ENCODE measurements at regions not wholly inside any gene's neighbourhood (a gene's known extent, or its start where the extent isn't known, plus 50 kb on each side); places are given as distances from the start of the nearest gene placed in this dataset.

DNA sequence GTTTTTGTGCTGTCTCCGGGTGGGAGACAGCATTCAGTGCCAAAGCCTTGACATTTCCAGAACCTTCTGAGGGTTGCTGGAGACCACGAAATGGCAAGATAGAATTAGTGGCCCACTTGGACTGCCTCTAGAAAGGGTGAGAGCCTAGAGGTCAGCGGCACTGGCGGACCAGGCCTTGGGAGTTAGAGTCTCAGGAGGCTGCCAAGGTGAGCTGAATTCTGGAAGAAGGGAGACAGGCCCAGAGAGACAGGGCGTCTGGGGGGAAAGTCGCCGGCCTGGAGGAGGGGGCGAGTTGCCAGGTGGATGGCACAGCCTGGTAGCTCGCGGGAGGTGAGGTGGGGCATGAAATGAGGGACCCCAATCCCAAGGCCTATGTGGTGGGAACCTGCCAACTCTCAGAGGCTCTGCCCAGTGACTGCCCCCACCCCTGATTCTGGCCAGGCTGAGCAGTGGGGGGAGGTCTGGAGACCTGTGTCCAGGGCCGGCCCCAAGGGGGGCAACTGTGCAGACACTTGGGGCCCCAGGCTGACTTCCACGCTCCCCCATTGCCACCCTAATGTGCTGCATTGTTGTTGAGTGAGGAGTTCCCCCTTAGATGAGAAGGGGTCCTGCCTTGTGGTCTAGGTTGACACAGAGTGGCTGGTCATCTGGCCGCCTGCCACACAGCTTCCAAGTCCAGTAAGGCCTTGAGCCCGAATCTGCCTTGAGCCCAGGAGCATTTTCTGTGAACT is 211.1 kb upstream of the CIBAR2 start:
- TF ChIP-seq, protein P1, sequence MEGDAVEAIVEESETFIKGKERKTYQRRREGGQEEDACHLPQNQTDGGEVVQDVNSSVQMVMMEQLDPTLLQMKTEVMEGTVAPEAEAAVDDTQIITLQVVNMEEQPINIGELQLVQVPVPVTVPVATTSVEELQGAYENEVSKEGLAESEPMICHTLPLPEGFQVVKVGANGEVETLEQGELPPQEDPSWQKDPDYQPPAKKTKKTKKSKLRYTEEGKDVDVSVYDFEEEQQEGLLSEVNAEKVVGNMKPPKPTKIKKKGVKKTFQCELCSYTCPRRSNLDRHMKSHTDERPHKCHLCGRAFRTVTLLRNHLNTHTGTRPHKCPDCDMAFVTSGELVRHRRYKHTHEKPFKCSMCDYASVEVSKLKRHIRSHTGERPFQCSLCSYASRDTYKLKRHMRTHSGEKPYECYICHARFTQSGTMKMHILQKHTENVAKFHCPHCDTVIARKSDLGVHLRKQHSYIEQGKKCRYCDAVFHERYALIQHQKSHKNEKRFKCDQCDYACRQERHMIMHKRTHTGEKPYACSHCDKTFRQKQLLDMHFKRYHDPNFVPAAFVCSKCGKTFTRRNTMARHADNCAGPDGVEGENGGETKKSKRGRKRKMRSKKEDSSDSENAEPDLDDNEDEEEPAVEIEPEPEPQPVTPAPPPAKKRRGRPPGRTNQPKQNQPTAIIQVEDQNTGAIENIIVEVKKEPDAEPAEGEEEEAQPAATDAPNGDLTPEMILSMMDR (IDR thresholded peaks at IDR 0.05) = no peak
- Histone ChIP-seq H3K4me1 (ENCODE audit: control insufficient read depth in 1 of 2, insufficient read depth in 1 of 2, low read depth in 1 of 2, low read length in 1 of 2) (no peaks in the 10 kb centered on the region), H3K27me3 (peaks cover 22% of the 10 kb centered on the region), H3K27ac (no peak overlapping the region), H3K9me3 (no peaks in the 10 kb centered on the region), H3K4me3 (ENCODE audit: low read depth in 1 of 2, low read length in 1 of 2) (no peak overlapping the region), H3K36me3 (no peaks in the 10 kb centered on the region)

DNA sequence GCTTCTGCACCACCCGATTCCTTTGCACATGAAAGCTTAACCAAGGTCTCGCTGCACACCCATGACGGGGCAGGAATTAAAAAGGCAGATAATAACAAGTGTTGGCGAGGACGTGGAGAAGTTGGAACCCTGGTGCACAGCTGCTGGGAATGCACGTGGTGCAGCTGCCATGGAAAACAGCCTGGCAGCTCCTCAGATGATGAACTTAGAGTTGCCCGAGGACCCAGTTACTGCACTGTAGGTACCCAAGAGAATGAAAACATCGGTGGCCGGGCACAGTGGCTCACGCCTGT is 211.6 kb upstream of the CIBAR2 start:
- Histone ChIP-seq H3K36me3 (no peaks in the 10 kb centered on the region), H3K27ac (no peak overlapping the region), H3K4me3 (ENCODE audit: low read depth in 1 of 2, low read length in 1 of 2) (no peak overlapping the region), H3K27me3 (peaks cover 27% of the 10 kb centered on the region), H3K9me3 (no peaks in the 10 kb centered on the region), H3K4me1 (ENCODE audit: control insufficient read depth in 1 of 2, insufficient read depth in 1 of 2, low read depth in 1 of 2, low read length in 1 of 2) (no peaks in the 10 kb centered on the region)
- TF ChIP-seq, protein P1 (IDR thresholded peaks at IDR 0.05) = no peak

DNA sequence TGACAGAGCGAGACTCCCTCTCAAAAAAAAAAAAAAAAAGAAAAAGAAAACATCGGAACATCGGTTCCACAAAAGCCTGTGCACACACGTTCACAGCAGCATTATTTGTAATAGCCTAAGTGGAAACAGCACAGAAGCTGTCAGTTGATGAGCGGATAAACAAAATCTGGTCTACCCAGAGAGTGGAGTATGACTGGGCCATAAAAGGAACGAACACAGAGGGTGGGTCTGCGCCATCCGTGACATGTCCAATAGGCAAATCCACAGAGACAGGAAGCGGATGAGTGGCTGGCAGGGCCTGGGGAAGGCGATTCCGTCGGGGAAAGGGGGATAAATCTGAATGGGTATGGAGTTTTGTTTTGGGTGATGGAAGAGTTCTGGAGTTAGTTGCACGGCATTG is 212.2 kb upstream of the CIBAR2 start:
- TF ChIP-seq, protein P1 (IDR thresholded peaks at IDR 0.05) = no peak
- H3K4me3 ChIP-seq (ENCODE audit: low read depth in 1 of 2, low read length in 1 of 2) = no peak overlapping the region
- H3K9me3 ChIP-seq = no peaks in the 10 kb centered on the region
- no peaks in the 10 kb centered on the region for H3K36me3 ChIP-seq
- no peak overlapping the region for H3K27ac ChIP-seq
- no peaks in the 10 kb centered on the region for H3K4me1 ChIP-seq (ENCODE audit: control insufficient read depth in 1 of 2, insufficient read depth in 1 of 2, low read depth in 1 of 2, low read length in 1 of 2)
- peaks cover 33% of the 10 kb centered on the region for H3K27me3 ChIP-seq

DNA sequence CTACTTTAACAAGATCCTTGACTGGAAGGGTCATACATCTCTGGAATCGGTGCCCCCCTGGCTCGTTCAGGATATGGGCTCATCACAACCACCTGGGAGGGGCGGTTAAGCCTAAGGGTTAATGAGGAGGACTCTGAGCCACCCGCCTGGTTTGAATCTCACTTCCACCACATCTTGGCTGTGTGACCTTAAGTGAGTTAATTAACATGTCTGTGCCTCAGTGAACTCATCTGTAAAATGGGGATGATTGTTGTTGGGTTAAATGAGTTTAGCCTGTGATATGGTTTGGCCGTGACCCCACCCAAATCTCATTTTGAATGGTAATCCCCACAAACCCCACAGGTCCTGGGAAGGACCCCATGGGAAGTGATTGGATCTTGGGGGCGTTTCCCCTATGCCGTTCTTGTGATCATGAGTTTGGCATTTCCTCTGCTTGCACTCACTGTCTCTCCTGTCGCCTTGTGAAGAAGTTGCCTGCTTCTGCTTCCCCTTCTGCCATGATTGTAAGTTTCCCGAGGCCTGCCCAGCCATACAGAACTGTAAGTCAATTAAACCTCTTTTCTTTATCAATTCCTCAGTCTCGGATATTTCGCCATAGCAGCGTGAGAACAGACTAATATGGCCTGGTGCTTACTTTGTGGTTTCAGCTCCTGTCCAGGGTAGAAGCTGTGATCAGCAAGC is 214.0 kb upstream of the CIBAR2 start:
- Histone ChIP-seq H3K36me3 (no peaks in the 10 kb centered on the region), H3K27me3 (peaks cover 50% of the 10 kb centered on the region), H3K9me3 (no peaks in the 10 kb centered on the region), H3K4me1 (ENCODE audit: control insufficient read depth in 1 of 2, insufficient read depth in 1 of 2, low read depth in 1 of 2, low read length in 1 of 2) (no peaks in the 10 kb centered on the region), H3K4me3 (ENCODE audit: low read depth in 1 of 2, low read length in 1 of 2) (no peak overlapping the region), H3K27ac (no peak overlapping the region)
- TF ChIP-seq, protein P1 (IDR thresholded peaks at IDR 0.05) = no peak

DNA sequence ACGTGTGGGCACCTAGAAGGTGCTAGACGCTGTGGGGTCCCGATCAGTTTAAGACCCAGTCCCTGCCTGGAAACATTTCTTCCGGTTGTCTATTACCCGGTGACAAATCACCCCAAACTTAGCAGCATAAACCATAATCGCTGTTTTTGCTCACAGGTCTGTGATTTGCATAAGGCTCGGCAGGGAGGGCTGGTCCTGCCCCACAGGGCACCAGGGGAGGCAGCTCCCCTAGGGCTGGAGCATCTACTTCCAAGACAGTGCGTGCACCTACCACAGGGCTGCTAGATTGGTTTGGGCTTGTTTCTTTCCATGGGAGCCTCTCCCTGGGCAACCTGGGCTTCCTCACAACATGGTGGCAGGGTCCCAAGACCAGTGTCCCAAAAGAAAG is 214.5 kb upstream of the CIBAR2 start:
- no peaks in the 10 kb centered on the region for H3K4me1 ChIP-seq (ENCODE audit: control insufficient read depth in 1 of 2, insufficient read depth in 1 of 2, low read depth in 1 of 2, low read length in 1 of 2)
- H3K27me3 ChIP-seq = peaks cover 52% of the 10 kb centered on the region
- H3K36me3 ChIP-seq = no peaks in the 10 kb centered on the region
- no peak overlapping the region for H3K27ac ChIP-seq
- H3K9me3 ChIP-seq = no peaks in the 10 kb centered on the region
- TF ChIP-seq, protein P1 (IDR thresholded peaks at IDR 0.05) = no peak
- no peak overlapping the region for H3K4me3 ChIP-seq (ENCODE audit: low read depth in 1 of 2, low read length in 1 of 2)
